ENCODE measurements at regions not wholly inside any gene's neighbourhood (a gene's known extent, or its start where the extent isn't known, plus 50 kb on each side); places are given as distances from the start of the nearest gene placed in this dataset.

GRCh38 chrX:7215842-7216241, 67.9 kb upstream of the PUDP start:
- no peak for DNase-seq

- DNase-seq = no peak
These were observed 66.3 kb upstream of the PUDP start for GRCh38 chrX:7214251-7214650.

DNA sequence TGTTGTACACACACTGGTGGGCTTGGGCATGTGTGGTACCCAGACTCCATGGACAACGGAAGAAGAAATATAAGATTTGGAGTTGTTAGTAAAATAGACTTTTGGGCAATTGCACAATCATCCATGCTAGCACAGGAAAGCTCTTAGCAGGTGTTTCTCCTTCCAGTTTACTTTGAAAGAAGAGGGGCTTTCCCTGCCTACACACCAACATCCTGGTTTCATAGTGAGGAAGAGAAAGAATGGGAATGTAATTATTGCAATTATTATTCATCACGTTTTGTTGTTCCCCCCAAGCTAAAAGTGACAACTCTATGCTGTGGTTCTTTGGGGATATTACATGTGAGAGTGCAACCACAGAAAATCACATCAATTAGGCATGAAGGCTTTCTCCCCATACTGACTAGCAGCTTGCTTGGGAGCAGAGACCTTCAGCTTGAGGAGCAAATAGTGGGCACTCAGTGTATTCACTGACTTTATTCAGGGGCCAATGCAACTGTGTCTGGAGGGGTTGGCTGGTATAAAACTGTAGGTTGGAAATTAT, 57.2 kb upstream of the PUDP start:
- no peak for DNase-seq

GRCh38 chrX:7204619-7205018, 56.7 kb upstream of the PUDP start:
- DNase-seq = no peak

DNA sequence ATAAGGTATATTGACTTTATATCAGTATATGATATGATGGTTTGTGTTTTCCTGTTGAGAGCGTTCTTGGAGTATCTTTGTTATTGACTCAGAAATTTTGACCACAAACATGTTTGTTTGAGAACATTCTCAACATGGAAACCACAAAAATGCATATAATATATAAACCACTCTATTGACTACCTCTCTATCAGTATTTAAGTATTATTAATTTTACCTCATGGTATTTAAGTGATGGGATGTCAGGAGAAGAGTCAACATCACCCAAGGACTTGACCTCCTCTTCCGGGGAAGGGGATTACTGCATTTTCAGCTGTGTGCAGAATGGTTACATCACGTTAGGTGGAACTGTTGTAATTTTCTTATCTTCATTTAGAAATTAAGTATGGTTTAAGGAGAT, 54.3 kb upstream of the PUDP start:
- no peak for DNase-seq

- no peak for DNase-seq
These were observed 53.5 kb upstream of the PUDP start for GRCh38 chrX:7201496-7201895.

DNA sequence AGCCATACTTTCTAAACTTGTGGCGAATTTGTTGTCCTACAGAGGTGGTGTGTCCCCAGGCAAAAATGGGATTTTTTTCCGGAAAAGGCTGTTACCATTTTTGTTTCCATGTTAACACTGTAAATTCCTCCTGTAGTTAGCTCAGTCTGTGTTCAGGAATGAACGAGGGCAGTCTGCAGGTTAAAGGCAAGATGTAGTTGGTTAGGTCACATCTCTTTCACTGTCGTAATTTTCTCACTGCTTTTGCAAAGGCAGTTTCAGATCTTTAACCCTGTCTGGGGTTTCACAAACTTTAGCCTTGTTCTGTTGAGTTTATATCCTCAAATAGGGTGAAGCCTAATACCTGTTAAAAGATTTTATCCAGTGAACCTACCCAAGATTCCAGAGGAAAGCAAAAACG, 50.5 kb upstream of the PUDP start:
- DNase-seq = no peak
